H1 (cell line): ENCODE measurements at regions not wholly inside any gene's neighbourhood (a gene's known extent, or its start where the extent isn't known, plus 50 kb on each side); places are given as distances from the start of the nearest gene placed in this dataset.

ENCODE experiments used
- CHD7 ChIP-seq: fragments of 300-600 bp; sonication (generic); IDR thresholded peaks from 2 replicates; pipeline ENCODE4 v1.7.1; 2012; ENCODE audit warnings: low read length, moderate library complexity, mild to moderate bottlenecking, inconsistent platforms; ENCODE audit not compliant: insufficient replicate concordance

- no peak for TF ChIP-seq CHD7
Observed at GRCh38 chr6:141830530-141830929, 302.2 kb upstream of the GJE1 start (continued).
